COR-L47 (cell line): ENCODE measurements at regions not wholly inside any gene's neighbourhood (a gene's known extent, or its start where the extent isn't known, plus 50 kb on each side); places are given as distances from the start of the nearest gene placed in this dataset.

ENCODE experiments used
- DNase-seq: peaks from one replicate; lab custom pipeline; 2025; lab: John Stamatoyannopoulos, UW

DNA sequence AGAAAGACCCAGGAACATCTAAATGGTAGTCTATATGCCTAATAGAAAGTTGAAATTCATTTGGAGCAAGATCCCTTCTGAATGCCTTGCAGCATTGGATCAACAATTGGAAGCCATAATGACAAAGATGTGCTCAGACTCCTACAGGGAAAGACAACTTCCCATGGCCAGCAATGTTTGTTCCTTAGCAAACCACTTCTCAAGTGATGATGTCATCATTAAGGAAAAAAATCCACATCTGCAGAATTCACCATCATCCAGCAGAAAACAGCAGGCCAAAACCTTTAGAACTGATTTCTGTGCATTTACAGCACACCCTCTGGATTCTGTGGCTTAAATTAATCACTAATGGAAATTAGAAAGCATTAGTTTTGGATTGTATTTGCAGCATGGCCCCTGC is 82.4 kb upstream of the ZIC3 start:
- no peak for DNase-seq

DNA sequence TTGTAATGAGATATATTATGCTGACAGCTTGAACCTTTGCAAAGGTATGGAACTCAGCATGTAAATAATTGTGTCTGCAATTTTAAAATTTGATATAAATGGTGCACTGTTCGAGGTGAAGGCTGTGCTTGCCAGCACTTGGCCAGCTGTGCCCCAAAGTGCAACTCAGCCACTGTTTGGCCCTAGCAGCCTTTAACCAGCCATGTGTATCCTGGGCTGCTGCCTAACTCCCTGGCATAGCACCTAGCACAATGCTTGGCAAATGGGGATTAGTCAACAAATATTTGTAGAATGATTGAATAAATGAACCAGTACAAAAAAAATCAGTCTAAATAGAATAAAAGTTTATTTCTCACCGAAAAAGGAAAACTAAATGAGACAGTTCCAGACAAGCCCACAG is 83.8 kb upstream of the ZIC3 start:
- no peak for DNase-seq

DNA sequence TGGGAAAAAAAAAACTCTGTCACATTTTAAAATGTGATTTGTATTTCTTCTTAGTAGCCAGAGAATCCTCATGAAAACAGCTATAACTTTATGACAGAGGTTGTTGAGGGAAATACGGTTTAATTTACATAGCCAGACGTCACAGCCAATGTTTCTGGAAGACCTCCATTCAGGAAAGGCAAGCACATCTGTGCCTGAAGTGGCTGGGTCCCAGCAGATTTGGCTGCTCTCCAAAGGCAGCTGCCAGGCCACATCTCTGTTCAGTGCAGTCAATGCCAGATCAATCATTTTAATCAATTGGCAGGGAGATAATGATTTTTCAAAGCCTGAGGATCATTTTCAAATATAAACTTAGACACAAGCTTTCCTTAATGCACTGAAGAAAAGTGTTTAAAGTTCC is 86.5 kb upstream of the ZIC3 start:
- DNase-seq: peak; percentile 47

DNA sequence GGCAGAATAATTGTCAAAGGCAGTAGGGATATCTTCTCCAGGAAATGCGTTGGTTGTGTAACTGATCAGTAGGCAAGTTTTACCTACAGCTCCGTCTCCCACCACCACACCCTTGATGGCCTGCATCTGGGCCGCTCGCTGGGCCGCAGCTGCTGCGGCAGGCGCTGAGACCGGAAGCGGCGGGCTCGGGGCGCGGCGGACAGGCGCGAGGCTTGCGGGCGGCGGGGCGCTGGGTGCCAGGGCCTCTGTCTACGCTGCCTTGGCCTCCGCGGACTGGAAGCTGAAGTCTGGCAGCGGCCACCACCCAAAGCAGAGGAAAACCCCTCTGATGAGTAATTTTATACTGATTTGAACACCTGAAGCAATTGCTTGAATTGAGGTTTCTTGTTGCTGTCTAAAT is 124.2 kb upstream of the ZIC3 start:
- no peak for DNase-seq

DNA sequence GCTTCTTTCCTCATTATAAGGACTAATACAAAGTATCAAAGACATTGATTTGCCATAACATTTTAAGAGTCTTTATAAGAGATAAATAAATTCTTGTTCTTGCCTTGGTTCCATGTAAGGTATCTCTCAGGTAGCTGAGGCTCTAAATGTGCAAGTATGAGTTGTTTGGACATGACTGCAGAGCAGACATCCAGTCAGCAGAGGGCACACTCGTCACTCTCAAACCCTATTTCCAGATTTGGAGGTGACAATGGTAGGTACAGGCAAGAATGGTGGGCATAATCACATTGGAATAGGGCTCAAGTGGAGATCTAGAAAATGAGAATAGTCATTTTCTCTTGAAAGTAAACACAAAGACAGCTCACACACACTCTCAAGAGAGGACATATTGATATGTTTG is 133.3 kb upstream of the ZIC3 start:
- DNase-seq: no peak

DNA sequence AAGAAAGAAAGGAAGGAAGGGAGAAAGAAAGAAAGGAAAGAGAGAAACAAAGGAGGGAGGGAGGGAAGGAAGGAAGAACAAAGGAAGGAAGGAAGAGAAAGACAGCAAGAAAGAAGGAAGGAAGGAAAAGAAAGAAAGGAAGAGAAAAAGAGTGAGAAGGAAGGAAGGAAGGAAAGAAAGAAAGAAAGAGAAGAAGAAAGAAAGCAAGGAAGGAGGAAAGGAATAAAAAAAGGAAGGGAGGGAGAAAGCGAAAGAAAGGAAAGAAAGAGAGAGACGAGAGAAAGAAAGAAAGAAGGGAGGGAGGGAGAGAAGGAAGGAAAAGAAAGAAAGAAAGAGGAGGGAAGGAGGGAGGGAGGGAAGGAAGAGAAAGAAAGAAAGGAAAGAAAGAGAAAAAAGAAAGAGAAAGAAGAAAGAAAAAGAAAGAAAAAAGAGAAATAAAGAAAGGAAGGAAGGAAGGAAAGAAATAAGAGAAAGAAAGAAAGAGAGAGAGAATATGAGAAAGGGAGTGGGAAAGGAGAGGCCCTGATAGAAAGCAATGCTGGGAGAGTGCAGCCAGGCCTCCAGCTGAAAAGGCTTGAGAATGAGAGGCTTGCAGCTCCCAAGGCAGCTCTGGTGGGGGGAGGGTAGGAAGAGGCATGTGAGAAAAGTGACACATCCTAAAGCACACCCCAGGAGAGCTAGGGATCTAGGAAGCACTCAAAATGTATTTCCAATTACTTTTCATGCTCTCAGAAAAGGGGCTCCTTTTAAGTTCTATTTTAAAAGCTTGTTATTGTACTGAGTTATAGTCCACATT is 134.0 kb upstream of the ZIC3 start:
- no peak for DNase-seq

DNA sequence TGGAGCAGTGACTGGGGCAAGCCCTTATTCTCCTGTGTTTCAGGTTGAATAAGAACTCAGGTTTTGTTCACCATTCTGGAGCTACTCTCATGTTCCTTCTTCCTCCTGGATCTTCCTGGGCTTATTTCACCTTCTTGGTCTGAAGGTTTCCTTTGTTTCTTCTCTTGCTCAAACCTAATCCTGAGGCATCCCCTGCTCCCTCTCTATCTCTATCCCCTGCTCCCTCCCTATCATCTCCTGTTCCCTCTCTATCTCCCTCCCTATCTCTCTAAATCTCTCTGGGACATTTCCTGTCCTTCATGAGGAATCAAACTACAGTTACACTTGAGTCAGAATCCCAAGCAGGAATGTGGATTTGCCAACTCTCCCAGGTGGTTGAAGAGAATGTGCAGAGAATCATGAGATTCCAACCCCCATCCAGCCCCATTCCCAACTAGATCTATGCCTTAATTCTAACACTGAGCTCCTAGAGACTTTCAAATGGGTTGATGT is 134.9 kb upstream of the ZIC3 start:
- DNase-seq: no peak

DNA sequence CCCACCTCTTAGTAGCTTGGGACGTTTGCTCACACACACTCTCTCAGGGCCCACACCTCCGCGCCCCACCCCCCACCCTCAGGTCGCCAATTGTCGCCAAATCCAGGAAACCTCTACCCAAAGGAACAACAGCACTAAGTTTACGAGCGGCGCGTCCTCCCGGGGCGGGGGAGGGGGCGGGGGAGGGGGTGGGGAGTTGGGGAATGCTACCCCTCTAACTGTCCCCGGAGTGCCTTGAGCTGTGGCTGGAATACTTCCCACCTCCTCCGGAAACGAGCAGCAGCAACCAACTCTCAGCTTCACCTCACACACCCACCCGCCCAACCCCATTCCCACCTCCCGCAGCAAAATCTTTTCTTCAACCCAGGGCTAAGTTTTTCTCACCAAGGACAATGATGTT is 135.6 kb upstream of the ZIC3 start:
- no peak for DNase-seq

DNA sequence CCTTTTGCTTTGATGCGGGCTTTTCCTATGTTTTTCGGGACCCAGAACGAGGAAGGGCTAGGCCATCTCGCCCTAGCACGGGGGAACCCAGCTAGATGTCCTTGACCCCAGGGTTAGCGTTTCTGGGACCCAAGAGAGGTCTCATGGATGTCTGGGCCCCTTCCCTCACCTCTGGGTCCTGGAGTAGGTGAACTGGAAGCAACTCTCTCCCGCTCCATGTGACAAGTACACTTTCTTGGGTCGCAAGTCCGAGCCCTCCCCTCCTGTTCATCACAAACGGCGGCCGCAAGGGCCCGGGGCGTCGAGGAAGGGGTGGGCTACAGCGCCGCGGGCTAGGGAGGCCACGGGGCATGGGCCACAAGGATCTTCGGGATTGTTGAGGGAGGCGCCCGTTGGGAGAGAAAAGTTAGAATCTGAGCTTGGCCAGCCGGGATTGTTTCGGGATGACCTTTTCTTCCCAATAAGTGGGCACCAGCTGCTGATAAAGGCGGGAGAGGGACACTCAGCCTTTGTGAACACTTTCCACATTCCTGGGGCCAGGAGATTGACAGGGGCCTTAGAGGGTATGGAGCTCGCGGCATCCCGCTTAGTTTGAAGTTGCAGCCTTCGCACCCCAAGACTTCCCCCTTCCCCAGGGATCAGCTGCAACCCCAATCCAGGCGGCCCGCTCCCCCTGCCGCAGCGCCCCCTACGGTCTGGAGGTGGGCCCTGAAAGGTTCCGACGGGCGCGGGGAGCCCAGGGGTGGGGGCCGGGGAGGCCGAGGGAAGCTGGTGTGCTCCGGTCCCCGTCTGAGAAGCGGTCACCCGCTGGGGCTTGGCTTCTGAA is 136.9 kb upstream of the ZIC3 start:
- DNase-seq: no peak

DNA sequence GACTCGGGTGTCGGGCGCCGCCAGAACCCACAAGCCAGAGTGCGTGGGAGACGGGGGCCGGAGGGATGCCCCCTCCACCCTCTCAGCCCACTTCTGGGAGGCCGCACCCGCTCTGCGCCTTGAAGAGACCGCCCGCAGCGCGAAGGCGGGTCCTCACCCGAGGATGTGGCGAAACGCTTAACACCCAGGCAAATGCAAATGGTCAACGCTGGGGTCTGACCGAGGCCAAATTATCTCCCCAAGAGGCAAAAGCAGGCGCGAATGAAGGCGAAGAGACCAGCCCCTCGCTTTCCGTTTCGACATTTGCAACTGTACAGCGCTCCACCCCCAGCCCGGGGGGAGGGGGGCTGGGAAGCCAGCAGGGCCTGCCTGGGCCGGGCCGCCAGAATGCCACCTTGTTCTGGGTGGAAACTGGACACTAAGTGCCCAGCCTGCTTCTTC is 137.7 kb upstream of the ZIC3 start:
- no peak for DNase-seq

DNA sequence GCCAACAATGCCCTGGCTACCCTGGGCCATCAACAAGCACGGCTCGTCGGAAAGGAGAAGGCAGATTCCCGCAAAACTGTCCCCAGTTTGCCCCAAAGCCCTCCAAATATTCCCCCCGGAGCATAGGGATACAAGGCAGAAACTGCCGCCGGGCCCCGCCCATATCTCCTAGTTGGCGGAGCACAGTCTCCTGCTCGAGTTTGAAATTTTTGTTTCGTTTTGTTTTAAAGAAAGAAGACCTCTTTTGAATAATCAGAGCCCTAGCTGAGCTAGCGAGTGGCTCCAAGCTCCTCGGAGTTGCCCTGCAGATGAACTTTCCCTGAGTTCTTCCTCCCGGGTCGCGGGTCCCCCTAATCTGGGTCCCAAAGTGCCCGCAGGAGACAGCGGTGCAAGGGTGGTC is 138.1 kb upstream of the ZIC3 start:
- no peak for DNase-seq

DNA sequence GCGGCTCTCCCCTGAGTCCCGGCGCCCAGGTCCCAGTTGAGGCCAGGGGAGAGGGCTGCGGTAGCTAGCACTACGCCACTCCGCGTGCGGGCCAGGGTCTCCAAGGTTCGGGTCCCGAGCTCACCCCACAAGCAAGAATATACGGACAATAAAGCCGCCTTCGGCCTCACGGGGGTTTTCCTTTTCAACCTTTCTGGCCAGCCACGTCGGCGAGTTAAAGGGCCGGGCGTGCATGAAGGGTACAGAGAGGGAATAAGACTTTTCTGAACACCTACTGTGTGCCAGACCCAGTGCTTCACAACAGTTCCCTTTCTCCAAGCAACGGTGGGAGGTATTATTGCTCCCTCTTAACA is 138.5 kb upstream of the ZIC3 start:
- no peak for DNase-seq

DNA sequence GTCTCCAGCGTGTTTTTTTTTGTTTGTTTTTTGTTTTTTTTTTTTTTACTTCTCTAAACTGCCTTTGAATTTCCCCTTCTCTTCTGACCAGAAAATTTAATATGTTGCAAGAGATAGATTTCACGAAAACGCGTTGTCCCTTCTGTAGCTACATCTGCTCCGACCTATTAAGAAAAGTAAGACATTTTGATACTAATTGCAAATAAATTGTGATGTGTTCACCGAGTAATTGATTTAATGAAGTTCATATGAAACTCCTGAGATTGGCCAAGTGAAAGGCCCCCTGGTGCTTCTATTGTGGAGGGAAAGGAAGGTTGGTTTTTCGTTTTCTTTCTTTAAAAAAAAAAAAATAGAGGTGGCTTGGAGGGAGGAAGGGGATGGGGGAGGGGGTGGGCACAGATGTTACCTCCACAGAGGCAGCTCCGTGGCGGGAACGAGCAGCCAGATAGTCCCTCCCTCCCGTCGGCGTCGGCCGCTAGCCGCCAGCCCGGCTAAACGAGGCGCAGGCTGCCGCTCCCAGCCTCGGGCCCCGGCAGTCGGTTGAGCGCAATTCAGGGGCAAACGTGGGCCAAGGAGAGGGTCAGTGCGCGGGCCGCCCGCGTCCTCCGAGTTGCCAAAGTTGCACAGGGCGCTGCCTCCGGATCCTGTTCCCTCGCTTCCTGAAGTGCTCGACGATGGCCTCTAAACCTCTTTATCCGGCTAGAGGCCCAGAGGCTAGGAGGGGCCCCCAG is 139.1 kb upstream of the ZIC3 start:
- no peak for DNase-seq

DNA sequence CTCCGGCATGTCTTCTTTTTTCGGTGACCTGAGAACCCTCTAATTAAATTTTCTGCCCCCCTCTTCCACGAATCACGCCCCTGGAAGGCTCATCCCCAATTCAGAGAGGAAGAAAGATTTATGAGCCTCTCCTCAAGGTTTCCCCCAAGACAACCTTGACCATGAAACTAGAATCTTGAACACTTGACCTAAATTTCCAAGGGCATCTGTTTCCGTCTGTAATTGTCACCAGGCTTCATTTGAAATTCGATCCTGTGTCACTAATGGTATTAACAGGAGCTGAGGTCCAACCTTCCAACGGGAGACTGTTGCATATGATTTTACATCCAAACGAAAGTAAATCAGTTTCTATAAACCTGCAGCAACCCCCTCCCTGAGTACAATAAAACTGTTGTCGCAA is 139.9 kb upstream of the ZIC3 start:
- no peak for DNase-seq

DNA sequence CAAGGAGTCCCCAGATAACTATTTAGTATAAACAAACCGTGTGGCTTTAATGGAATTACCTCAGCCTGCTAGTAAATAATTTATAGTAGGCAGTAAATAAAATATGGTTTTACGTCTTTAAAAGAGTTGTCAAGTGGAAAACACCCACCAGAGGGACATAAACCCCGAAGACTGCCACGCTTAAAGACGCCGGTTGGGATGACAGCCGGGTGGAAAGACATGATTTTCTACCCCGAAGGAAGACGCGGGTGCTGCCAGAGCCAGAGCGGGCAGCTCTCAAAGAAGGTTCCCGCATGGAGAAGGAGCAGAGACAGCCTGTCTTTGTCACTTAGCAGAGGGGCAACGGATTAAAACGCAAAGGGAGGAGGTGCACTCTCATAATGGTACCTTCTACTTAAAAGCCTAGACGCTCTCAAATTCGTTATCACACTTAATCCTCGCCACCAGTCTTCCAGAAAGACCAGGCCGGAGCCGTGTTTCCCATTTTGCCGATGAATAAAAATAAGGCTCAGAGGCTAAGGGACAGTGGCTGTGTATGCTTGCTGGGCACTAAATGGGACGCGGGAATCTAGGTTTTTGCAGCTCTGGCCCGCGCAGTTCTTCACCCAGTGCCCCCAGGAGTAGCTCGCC is 140.5 kb upstream of the ZIC3 start:
- DNase-seq: no peak

DNA sequence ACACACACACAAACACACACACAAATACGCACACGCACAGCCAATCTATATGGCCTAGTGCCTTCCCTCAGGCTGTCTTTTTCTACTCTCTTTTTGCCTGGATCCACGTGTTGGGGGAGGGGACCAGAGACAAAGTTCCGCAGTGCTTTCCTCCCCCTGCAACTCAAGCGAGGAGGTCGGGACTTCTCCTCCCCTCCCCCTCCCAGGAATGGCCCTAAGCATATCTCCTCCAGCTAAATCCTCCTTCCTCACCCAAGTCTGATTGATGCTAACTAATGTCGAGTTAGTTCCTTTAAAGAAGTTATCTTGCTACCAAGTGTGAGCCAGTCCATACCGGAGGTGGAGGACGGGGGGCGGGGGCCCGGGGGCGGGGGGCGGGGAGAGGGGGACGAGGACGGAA is 141.2 kb upstream of the ZIC3 start:
- no peak for DNase-seq

DNA sequence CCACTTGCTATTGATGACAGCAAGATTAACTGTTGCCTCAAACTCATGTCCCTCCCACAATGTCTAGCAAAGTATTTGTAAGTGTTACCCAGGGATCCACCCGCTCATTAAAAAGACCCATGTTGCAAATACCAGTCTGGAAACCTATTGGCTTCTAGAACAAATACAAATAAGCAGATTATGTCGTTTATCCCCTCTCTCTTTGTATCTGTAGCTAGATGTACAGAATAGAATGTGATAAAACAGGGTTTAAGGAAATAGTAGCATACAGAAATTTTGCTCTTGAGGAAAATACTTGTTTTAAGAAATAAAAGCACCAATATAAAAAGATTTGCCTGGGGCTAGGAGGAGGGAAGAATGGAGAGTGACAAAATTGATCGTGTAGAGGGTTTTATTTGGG is 142.7 kb upstream of the ZIC3 start:
- no peak for DNase-seq

DNA sequence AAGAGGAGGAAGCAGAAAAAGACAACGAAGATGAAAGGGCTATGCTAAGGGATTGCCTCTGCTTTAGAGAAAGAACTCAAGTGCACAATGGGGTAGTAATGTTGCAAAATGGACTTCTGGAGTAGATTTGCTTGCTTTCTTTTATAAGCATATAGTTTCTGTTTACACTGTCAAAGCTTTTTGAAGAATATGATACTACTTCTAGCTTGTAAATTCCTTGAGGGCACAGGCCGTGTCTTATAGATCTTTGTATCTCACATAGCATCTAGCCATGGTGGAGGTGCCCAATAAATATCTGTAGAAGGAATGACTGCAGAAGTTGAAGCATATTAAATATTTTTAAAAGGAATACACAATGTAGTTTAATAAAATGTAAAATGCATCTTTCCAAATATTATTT is 147.8 kb upstream of the ZIC3 start:
- DNase-seq: no peak

DNA sequence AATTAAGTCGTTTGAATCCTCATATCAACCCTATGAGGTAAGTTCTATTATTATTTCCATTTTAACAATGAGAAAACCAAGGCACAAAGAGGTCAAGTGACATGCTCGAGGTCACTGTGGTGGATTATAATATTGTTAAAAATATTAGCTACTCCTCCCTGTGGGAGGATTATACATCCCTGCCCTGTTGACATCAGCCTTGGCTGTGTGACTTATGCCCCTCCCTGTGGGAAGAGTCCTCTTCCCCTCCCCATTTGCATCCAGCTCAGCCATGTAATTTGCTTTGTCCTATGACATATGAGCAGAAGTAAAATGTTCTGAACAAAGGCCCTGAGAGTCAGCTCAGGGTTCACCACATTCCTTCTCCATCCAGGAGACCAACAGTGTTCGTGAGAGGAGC is 152.7 kb upstream of the ZIC3 start:
- no peak for DNase-seq

DNA sequence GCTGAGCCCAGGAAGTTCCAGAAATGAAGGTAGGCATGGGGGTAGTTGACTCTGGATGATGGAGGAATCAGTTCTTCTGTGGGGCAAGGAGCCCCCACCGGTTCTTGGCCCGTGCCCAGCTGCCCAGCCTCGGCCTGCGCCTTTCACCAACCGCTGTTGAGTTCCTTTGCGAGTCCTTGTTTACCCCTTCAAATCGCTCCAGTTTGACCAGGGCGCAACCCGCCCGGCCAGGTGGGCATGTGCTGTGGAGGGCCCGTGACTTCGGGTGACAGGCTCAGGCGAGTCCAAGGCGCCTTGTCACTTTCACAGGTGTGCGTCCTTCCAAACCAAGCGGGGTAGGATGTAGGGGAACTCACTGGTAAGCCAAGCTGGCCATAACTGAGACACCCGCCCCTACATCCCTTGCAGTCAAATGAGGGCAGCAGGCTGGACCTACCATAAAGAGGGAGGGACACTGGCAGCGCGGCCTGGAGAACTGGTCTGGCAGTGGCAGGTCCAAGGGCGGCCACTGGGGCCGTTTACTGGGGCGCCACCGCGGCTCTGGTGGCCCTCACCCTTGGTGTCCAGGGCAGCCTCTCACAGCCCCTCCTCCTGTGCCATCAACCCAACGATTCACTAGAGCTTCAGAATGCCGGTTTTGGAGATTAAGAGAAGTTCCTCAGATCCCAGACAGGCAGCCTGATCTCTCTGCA is 160.3 kb upstream of the ZIC3 start:
- DNase-seq: no peak

DNA sequence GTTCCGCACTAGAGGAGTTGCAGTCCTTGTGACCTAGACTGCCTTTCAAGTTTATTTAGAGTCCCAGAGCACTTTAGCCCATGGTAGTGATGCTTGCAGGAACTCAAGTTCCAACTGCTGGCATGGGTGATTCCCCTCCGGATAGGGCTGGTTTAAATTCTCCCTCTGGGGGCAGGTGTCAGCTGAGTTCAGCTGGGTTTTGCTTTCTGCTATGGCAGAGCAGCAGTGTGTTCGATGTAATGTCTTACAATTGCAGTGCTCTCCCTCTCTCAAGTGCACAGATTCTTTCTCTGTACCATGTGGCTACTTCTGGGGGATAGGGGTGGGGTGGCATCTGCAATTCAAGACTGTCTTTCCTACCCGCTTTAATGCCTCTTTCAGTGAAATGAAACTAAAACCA is 164.8 kb upstream of the ZIC3 start:
- DNase-seq: no peak

DNA sequence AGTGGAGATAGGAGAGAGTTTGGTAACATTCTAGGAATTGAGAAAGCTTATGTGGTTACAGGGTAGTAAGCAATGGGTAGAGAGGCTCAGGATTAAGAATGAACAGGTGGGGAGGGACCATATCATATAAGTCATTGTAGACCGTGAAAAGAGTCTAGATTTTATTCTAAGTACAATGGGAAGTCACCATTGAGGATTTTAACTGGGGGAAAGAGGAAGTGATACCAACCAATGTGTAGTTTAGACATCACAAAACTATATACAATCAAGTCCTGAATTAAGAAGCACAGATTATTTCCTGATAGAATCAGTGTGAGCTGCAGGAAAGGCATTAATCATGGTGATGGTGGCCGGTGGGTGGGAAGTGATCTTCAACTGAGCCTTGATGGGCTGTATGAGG is 178.3 kb upstream of the ZIC3 start:
- DNase-seq: no peak
